Endothelial cell of umbilical vein (primary cell): ENCODE measurements at regions not wholly inside any gene's neighbourhood (a gene's known extent, or its start where the extent isn't known, plus 50 kb on each side); places are given as distances from the start of the nearest gene placed in this dataset.

Experiments
- BruUV-seq: library from RNA; stranded (reverse); fragments of 400-500 nt; replicated peaks from 2 replicates; lab custom pipeline; 2021; lab: Mats Ljungman, UMichigan
- CTCF ChIA-PET: fragments of 300-600, 350-600 bp; sonication (Branson Sonifier 250); formaldehyde crosslinking; loops from one replicate; lab custom pipeline; 2021; ENCODE audit warnings: antibody characterized with exemption, inconsistent platforms; lab: Charles Lee
- POLR2A ChIA-PET: fragments of 300-600, 350-600 bp; sonication (Branson Sonifier 250); formaldehyde crosslinking; loops from one replicate; lab custom pipeline; 2021; ENCODE audit warnings: antibody characterized with exemption, inconsistent platforms; lab: Charles Lee
- DNase-seq: peaks from one replicate; pipeline ENCODE4 v3.0.0-alpha.2; 2011; ENCODE audit warnings: low read depth, low spot score
- FAIRE-seq: peaks from 2 replicates; lab custom pipeline; 2011; peaks lifted over from hg19 to GRCh38; lab: Jason Lieb, UNC
- H2AFZ ChIP-seq: 2 replicates; pipeline ENCODE4 v1.6.0; 2012; ENCODE audit warnings: low read depth, low read length, control low read depth, inconsistent platforms
- H3K27ac ChIP-seq: 2 replicates; pipeline ENCODE4 v1.5.1; 2011; ENCODE audit warnings: low read depth, mild to moderate bottlenecking, control low read depth, low read length, moderate library complexity; ENCODE audit not compliant: insufficient read depth
- H3K27me3 ChIP-seq, 2 experiments: 2 replicates each; pipeline versions ENCODE4 v1.6.0 to v1.6.1; 2011; ENCODE audit warnings: low read length in 2 of 2, mixed read lengths in 1 of 2; ENCODE audit not compliant: control insufficient read depth in 2 of 2, insufficient read depth in 2 of 2
- H3K36me3 ChIP-seq, 2 experiments: 2 replicates in 1 of 2; 3 replicates in 1 of 2; pipeline ENCODE4 v1.5.1; 2011; ENCODE audit warnings: low read length in 2 of 2, mild to moderate bottlenecking in 1 of 2, moderate library complexity in 1 of 2; ENCODE audit not compliant: control insufficient read depth in 2 of 2, insufficient read depth in 2 of 2; ENCODE audit errors: extremely low read depth in 1 of 2
- H3K4me1 ChIP-seq: 3 replicates; pipeline ENCODE4 v1.5.1; 2011; ENCODE audit warnings: mild to moderate bottlenecking, low read length; ENCODE audit not compliant: control insufficient read depth, insufficient read depth; ENCODE audit errors: extremely low read depth
- H3K4me2 ChIP-seq: 2 replicates; pipeline ENCODE4 v1.6.1; 2011; ENCODE audit warnings: low read length, control low read depth, mixed read lengths; ENCODE audit not compliant: insufficient read depth
- H3K4me3 ChIP-seq, 3 experiments: fragments of 200-600 bp in 1 of 3; sonication (generic), shearing (Covaris generic) in 1 of 3; replicated peaks in 1 of 3; 2 replicates each; pipeline ENCODE4 v1.5.1; 2011 to 2016; ENCODE audit warnings: control low read depth in 3 of 3, low read length in 3 of 3, mild to moderate bottlenecking in 2 of 3, inconsistent platforms in 1 of 3, low read depth in 1 of 3, moderate library complexity in 1 of 3; ENCODE audit not compliant: insufficient read depth in 1 of 3
- H3K79me2 ChIP-seq: 2 replicates; pipeline ENCODE4 v1.6.0; 2012; ENCODE audit warnings: low read length, inconsistent platforms; ENCODE audit not compliant: control insufficient read depth, insufficient read depth
- H3K9ac ChIP-seq: replicated peaks from 2 replicates; pipeline ENCODE3; 2011; ENCODE audit warnings: low read length, control low read depth; ENCODE audit not compliant: insufficient read depth; ENCODE audit errors: extremely low read depth
- H3K9me1 ChIP-seq: replicated peaks from 3 replicates; pipeline ENCODE4 v1.6.0; 2011; ENCODE audit warnings: mild to moderate bottlenecking, low read length; ENCODE audit not compliant: control insufficient read depth, insufficient read depth; ENCODE audit errors: extremely low read depth
- H3K9me3 ChIP-seq: replicated peaks from 2 replicates; pipeline ENCODE4 v1.5.1; 2012; ENCODE audit warnings: low read length, inconsistent platforms; ENCODE audit not compliant: control insufficient read depth, insufficient read depth
- H4K20me1 ChIP-seq: replicated peaks from 2 replicates; pipeline ENCODE3; 2011; ENCODE audit warnings: mild to moderate bottlenecking, low read length; ENCODE audit not compliant: control insufficient read depth, insufficient read depth; ENCODE audit errors: extremely low read depth
- EZH2 ChIP-seq: IDR thresholded peaks from 2 replicates; pipeline ENCODE4 v1.6.1; 2012; ENCODE audit warnings: borderline replicate concordance, low read depth, mild to moderate bottlenecking, moderate library complexity, low read length, inconsistent platforms; ENCODE audit not compliant: severe bottlenecking
- FOS ChIP-seq: IDR thresholded peaks from 2 replicates; pipeline ENCODE4 v1.6.1; 2011; ENCODE audit warnings: mild to moderate bottlenecking, low read length, moderate library complexity, borderline replicate concordance; ENCODE audit not compliant: insufficient read depth
- GATA2 ChIP-seq: IDR thresholded peaks from 2 replicates; pipeline ENCODE4 v1.7.0; 2011; ENCODE audit warnings: low read depth, mild to moderate bottlenecking, moderate library complexity, mixed read lengths, low read length; ENCODE audit not compliant: insufficient read length, insufficient read depth
- JUN ChIP-seq: IDR thresholded peaks from 2 replicates; pipeline ENCODE4 v1.6.1; 2011; ENCODE audit warnings: borderline replicate concordance, low read depth; ENCODE audit not compliant: insufficient read length, insufficient read depth
- MYC ChIP-seq: IDR thresholded peaks from one replicate; pipeline ENCODE4 v1.6.1; 2011; ENCODE audit warnings: mild to moderate bottlenecking, low read depth, low read length
- POLR2A ChIP-seq: IDR thresholded peaks from 2 replicates; pipeline ENCODE4 v1.6.1; 2012; ENCODE audit warnings: low read depth, mild to moderate bottlenecking, control low read depth, low read length
- POLR2AphosphoS5 ChIP-seq: IDR thresholded peaks from 2 replicates; pipeline ENCODE4 v1.6.1; 2012; ENCODE audit warnings: low read depth, mild to moderate bottlenecking, control low read depth, low read length, moderate library complexity; ENCODE audit not compliant: insufficient read depth
- dilution Hi-C: fragments of 300-500 bp; cut with MboI; formaldehyde crosslinking; loops from one replicate; pipeline ENCODE4 v1.15.0; 2019; ENCODE audit warnings: low sequenced_read_pairs; ENCODE audit not compliant: extremely low pct_ligation_motif_present
- intact Hi-C: fragments of 100-400 bp; cut with micrococcal nuclease; formaldehyde crosslinking; loops from one replicate; pipeline ENCODE4 v1.10.0; 2022
- TF ChIP-seq, protein P1 (sequence below): IDR thresholded peaks from 2 replicates; pipeline ENCODE4 v1.6.1; 2011; ENCODE audit not compliant: insufficient read depth, insufficient read length
- TF ChIP-seq, protein P2 (sequence below), 2 donors: IDR thresholded peaks; 1 replicate in 1 of 2; 2 replicates in 1 of 2; pipeline ENCODE4 v1.5.1; 2011; ENCODE audit warnings: low read length in 2 of 2, mild to moderate bottlenecking in 2 of 2, moderate library complexity in 2 of 2, control low read depth in 1 of 2, inconsistent platforms in 1 of 2, low read depth in 1 of 2; ENCODE audit not compliant: insufficient read depth in 1 of 2; ENCODE audit errors: extremely low read depth in 1 of 2

DNA sequence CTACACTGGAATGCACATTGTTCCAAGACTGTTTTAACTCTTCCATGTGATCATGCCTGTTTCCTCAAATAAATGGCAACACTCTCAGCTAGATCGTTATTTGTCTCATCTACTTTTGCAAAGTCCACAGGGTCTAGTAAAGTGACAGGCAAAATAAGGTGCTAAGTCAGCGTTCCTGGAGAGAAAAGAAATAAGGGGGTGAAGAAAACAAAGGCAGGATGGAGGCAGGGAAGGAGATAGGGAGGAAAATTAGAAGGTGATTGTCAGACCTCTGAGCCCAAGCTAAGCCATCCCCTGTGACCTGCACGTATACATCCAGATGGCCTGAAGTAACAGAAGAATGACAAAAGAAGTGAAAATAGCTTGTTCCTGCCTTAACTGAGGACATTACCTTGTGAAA, 132.1 kb downstream of the RAB38 start:
- CTCF ChIA-PET, result interaction anchor here (0.8 kb wide), 1 partner anchor 70 kb away, joined by 3 read pairs; no protein-coding TSS in a partner anchor
- no peaks in the 10 kb centered on the region for H3K9me3 ChIP-seq
- FAIRE-seq, result peak; percentile 43
- peak; percentile 15 for DNase-seq
- no peaks in the 10 kb centered on the region for H4K20me1 ChIP-seq
- TF ChIP-seq, protein P1, sequence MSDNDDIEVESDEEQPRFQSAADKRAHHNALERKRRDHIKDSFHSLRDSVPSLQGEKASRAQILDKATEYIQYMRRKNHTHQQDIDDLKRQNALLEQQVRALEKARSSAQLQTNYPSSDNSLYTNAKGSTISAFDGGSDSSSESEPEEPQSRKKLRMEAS, result no peak
- H3K36me3 ChIP-seq, result no peaks in the 10 kb centered on the region
- no TSS peak for BruUV-seq
- H3K79me2 ChIP-seq, result no peaks in the 10 kb centered on the region
- no peak overlapping the region for H3K27ac ChIP-seq
- H3K9me1 ChIP-seq, result no peaks in the 10 kb centered on the region
- no peak overlapping the region for H3K4me3 ChIP-seq
- dilution Hi-C loops (no loop called here), intact Hi-C loops (no loop called here)
- peaks cover 0 to under 1% of the 10 kb centered on the region in 2 experiments for H3K27me3 ChIP-seq
- no peak overlapping the region for H3K9ac ChIP-seq
- no peaks in the 10 kb centered on the region for H3K4me1 ChIP-seq
- H3K4me2 ChIP-seq, result peak overlapping the region; percentile 4
- no peak overlapping the region for H2AFZ ChIP-seq
- POLR2A ChIA-PET, result interaction anchor here (0.7 kb wide), 1 partner anchor 38 kb away, joined by 3 read pairs; no protein-coding TSS in a partner anchor

DNA sequence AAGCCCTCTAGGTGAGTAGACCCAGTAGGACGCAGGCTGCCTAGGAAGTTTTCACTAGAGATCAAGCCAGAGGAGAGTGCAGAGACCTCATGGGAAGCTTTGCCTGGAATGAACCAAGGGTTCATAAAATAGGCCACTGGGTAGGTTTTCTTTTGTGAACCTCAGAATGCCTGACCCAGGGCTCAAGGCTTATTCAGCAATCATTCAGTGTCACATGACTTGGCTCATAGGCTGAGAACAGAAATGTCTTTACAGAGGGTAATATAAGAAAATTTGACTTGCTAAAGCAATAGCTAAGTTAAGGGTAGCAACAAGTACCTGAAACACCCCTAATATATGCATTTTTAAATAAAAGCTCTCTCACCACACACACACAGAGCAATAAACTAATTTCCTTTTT, 132.6 kb downstream of the RAB38 start:
- intact Hi-C loops (no loop called here), dilution Hi-C loops (no loop called here)
- Histone ChIP-seq H3K9ac (no peak overlapping the region), H3K4me3 (no peak overlapping the region), H3K9me1 (no peaks in the 10 kb centered on the region), H3K27ac (no peak overlapping the region), H3K79me2 (no peaks in the 10 kb centered on the region), H3K9me3 (no peaks in the 10 kb centered on the region), H2AFZ (no peak overlapping the region), H4K20me1 (no peaks in the 10 kb centered on the region), H3K36me3 (no peaks in the 10 kb centered on the region), H3K27me3 (peaks cover 0 to 3% of the 10 kb centered on the region in 2 experiments), H3K4me2 (peak overlapping the region; percentile 4), H3K4me1 (no peaks in the 10 kb centered on the region)
- FAIRE-seq, result no peak
- TF ChIP-seq POLR2A, result no peak
- TF ChIP-seq EZH2, result no peak
- TF ChIP-seq, protein P2, sequence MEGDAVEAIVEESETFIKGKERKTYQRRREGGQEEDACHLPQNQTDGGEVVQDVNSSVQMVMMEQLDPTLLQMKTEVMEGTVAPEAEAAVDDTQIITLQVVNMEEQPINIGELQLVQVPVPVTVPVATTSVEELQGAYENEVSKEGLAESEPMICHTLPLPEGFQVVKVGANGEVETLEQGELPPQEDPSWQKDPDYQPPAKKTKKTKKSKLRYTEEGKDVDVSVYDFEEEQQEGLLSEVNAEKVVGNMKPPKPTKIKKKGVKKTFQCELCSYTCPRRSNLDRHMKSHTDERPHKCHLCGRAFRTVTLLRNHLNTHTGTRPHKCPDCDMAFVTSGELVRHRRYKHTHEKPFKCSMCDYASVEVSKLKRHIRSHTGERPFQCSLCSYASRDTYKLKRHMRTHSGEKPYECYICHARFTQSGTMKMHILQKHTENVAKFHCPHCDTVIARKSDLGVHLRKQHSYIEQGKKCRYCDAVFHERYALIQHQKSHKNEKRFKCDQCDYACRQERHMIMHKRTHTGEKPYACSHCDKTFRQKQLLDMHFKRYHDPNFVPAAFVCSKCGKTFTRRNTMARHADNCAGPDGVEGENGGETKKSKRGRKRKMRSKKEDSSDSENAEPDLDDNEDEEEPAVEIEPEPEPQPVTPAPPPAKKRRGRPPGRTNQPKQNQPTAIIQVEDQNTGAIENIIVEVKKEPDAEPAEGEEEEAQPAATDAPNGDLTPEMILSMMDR (IDR thresholded peaks at IDR 0.05; ENCODE audit: extremely low read depth in 1 of 2, insufficient read depth in 1 of 2, low read depth in 1 of 2, low read length in 2 of 2), result no peak
- TF ChIP-seq FOS, result no peak
- no peak for TF ChIP-seq POLR2AphosphoS5
- TF ChIP-seq JUN, result no peak
- TF ChIP-seq MYC, result no peak
- TF ChIP-seq GATA2, result no peak
- TF ChIP-seq, protein P1, result no peak
- ChIA-PET CTCF (interaction anchor here (0.8 kb wide), 1 partner anchor 70 kb away, joined by 3 read pairs; no protein-coding TSS in a partner anchor), POLR2A (interaction anchor here (0.7 kb wide), 1 partner anchor 38 kb away, joined by 3 read pairs; no protein-coding TSS in a partner anchor)
- DNase-seq, result no peak
- no TSS peak for BruUV-seq
